Mesothelial cell of epicardium (in vitro differentiated cells): ENCODE measurements at regions not wholly inside any gene's neighbourhood (a gene's known extent, or its start where the extent isn't known, plus 50 kb on each side); places are given as distances from the start of the nearest gene placed in this dataset.
A peak's percentile ranks its signal among the peaks of the same experiment; 100 is the strongest.

Experiments used
- DNase-seq, 2 experiments: peaks; one replicate each; pipeline ENCODE4 v3.0.0; 2021; ENCODE audit warnings: low spot score in 2 of 2; ENCODE audit not compliant: unreplicated experiment in 2 of 2
- H3K27ac Mint-ChIP-seq: 2 replicates; pipeline ENCODE4 v1.8.0; 2021; ENCODE audit warnings: mixed read lengths
- H3K27me3 Mint-ChIP-seq: 2 replicates; pipeline ENCODE4 v1.8.0; 2021; ENCODE audit warnings: low read depth, mixed read lengths
- H3K36me3 Mint-ChIP-seq: 2 replicates; pipeline ENCODE4 v1.8.0; 2021; ENCODE audit warnings: mixed read lengths
- H3K4me1 Mint-ChIP-seq: 2 replicates; pipeline ENCODE4 v1.8.0; 2021; ENCODE audit warnings: mixed read lengths
- H3K4me3 Mint-ChIP-seq: 2 replicates; pipeline ENCODE4 v1.8.0; 2021; ENCODE audit warnings: mild to moderate bottlenecking, moderate library complexity, mixed read lengths
- H3K9me3 Mint-ChIP-seq: 2 replicates; pipeline ENCODE4 v1.8.0; 2021; ENCODE audit warnings: mixed read lengths
- CTCF ChIP-seq: fragments of 200-600 bp; sonication (generic); IDR thresholded peaks from one replicate; pipeline ENCODE4 v1.5.0; 2021; ENCODE audit warnings: antibody characterized with exemption; ENCODE audit not compliant: unreplicated experiment

- no peak overlapping the region for H3K4me3 Mint-ChIP-seq
- H3K9me3 Mint-ChIP-seq: no peaks in the 10 kb centered on the region
- peaks cover 37% of the 10 kb centered on the region for H3K27me3 Mint-ChIP-seq
- H3K27ac Mint-ChIP-seq: no peak overlapping the region
- H3K36me3 Mint-ChIP-seq: no peaks in the 10 kb centered on the region
- DNase-seq: no peak
- TF ChIP-seq CTCF: peak; percentile 99
- H3K4me1 Mint-ChIP-seq: no peaks in the 10 kb centered on the region
These were observed 51.0 kb upstream of the ZFP64 start for GRCh38 chr20:52242237-52243230.
